GM13977 (cell line): ENCODE measurements at regions not wholly inside any gene's neighbourhood (a gene's known extent, or its start where the extent isn't known, plus 50 kb on each side); places are given as distances from the start of the nearest gene placed in this dataset.

Experiments used
- DNase-seq: peaks from one replicate; pipeline ENCODE4 v3.0.0; 2012; ENCODE audit warnings: low spot score
- CTCF ChIP-seq: IDR thresholded peaks from 2 replicates; pipeline ENCODE4 v1.5.1; 2012; ENCODE audit warnings: mild to moderate bottlenecking, control low read depth; ENCODE audit not compliant: insufficient read depth; ENCODE audit errors: extremely low read depth, missing control alignments
- in situ Hi-C: fragments of 300-500 bp; cut with MboI; formaldehyde crosslinking; loops from one replicate; pipeline ENCODE4 v1.12.0; 2022; ENCODE audit warnings: low sequenced_read_pairs, low pct_unique_long_range_greater_than_20kb, mixed read lengths, inconsistent platforms; ENCODE audit not compliant: unreplicated experiment

GRCh38 chr6:21816231-21816630 lies 222.7 kb downstream of the SOX4 start:
- in situ Hi-C loops, result no loop called here
- TF ChIP-seq CTCF, result no peak
- DNase-seq, result no peak

- TF ChIP-seq CTCF, result no peak
- in situ Hi-C loops, result no loop called here
- no peak for DNase-seq
These were observed 226.9 kb downstream of the SOX4 start for GRCh38 chr6:21820442-21820841.

- no peak for DNase-seq
- no peak for TF ChIP-seq CTCF
- in situ Hi-C loops, result no loop called here
These were observed 229.8 kb downstream of the SOX4 start for GRCh38 chr6:21823371-21823770.

- in situ Hi-C loops, result no loop called here
- no peak for DNase-seq
- no peak for TF ChIP-seq CTCF
These were observed 231.1 kb downstream of the SOX4 start for GRCh38 chr6:21824431-21825177.

GRCh38 chr6:21826023-21826422 lies 232.5 kb downstream of the SOX4 start:
- no peak for TF ChIP-seq CTCF
- in situ Hi-C loops, result no loop called here

GRCh38 chr6:21826904-21827303 lies 233.4 kb downstream of the SOX4 start:
- in situ Hi-C loops, result no loop called here
- DNase-seq, result no peak
- no peak for TF ChIP-seq CTCF

More at GRCh38 chr6:21826023-21826422, 232.5 kb downstream of the SOX4 start:
- no peak for DNase-seq
